ENCODE measurements at regions not wholly inside any gene's neighbourhood (a gene's known extent, or its start where the extent isn't known, plus 50 kb on each side); places are given as distances from the start of the nearest gene placed in this dataset.

DNA sequence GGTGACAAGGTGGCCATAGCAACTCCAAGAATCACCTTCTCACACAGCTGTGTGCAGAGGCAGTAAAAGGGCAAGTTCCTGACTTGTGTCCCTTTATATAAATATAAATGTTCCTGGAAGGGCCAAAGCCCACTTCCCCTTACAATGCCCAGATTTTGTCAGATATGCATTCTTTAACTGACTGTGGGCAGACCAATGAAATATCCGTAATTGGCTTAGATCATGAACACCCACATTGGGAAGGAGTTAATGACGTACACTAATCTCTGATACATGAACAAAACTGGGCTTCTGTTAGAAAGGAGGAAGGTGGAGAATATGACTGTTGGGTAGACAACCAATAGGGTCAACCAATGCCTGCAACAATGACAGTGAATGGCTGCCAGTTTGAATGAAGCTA lies 397.2 kb upstream of the CLINT1 start:
- H3K27me3 Mint-ChIP-seq (ENCODE audit: low read depth in 3 of 3), result no peaks in the 10 kb centered on the region
- Histone ChIP-seq H3K79me2 (ENCODE audit: insufficient read depth, low read length) (no peaks in the 10 kb centered on the region), H2AFZ (ENCODE audit: insufficient read depth, low read depth, low read length, poor library complexity, severe bottlenecking) (no peak overlapping the region), H3K9me3 (replicated peaks in 1 of 2; ENCODE audit: control insufficient read depth in 1 of 2, insufficient read depth in 1 of 2, low read length in 2 of 2) (no peaks in the 10 kb centered on the region), H3K4me1 (ENCODE audit: control insufficient read depth in 1 of 2, insufficient read depth in 2 of 2, low read length in 2 of 2) (no peaks in the 10 kb centered on the region), H3K4me3 (replicated peaks in 1 of 3; ENCODE audit: low read depth in 2 of 3, low read length in 3 of 3) (no peak overlapping the region), H3K9ac (ENCODE audit: insufficient read depth, low read length, poor library complexity, severe bottlenecking) (no peak overlapping the region), H3K27ac (ENCODE audit: low read depth in 1 of 2, low read length in 2 of 2) (no peak overlapping the region), H4K20me1 (ENCODE audit: insufficient read depth, low read length) (no peaks in the 10 kb centered on the region), H3K4me2 (replicated peaks; ENCODE audit: extremely low read depth, low read length, poor library complexity, severe bottlenecking) (no peak overlapping the region), H3K36me3 (replicated peaks in 1 of 2; ENCODE audit: control insufficient read depth in 1 of 2, insufficient read depth in 2 of 2, low read length in 2 of 2) (no peaks in the 10 kb centered on the region), H3K27me3 (ENCODE audit: control insufficient read depth in 2 of 2, insufficient read depth in 2 of 2, low read length in 2 of 2) (no peaks in the 10 kb centered on the region)
- no peak overlapping the region for H3K4me3 Mint-ChIP-seq
- H3K4me1 Mint-ChIP-seq, result no peaks in the 10 kb centered on the region
- WGBS (ENCODE audit: insufficient coverage), result no CpG with 5 or more reads among the region's 2 CpGs
- intact Hi-C loops (cut with micrococcal nuclease), result no loop called here
- no peaks in the 10 kb centered on the region for H3K36me3 Mint-ChIP-seq
- TF ChIP-seq, protein P1, sequence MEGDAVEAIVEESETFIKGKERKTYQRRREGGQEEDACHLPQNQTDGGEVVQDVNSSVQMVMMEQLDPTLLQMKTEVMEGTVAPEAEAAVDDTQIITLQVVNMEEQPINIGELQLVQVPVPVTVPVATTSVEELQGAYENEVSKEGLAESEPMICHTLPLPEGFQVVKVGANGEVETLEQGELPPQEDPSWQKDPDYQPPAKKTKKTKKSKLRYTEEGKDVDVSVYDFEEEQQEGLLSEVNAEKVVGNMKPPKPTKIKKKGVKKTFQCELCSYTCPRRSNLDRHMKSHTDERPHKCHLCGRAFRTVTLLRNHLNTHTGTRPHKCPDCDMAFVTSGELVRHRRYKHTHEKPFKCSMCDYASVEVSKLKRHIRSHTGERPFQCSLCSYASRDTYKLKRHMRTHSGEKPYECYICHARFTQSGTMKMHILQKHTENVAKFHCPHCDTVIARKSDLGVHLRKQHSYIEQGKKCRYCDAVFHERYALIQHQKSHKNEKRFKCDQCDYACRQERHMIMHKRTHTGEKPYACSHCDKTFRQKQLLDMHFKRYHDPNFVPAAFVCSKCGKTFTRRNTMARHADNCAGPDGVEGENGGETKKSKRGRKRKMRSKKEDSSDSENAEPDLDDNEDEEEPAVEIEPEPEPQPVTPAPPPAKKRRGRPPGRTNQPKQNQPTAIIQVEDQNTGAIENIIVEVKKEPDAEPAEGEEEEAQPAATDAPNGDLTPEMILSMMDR (IDR thresholded peaks at IDR 0.05), result no peak
- no peak overlapping the region for H3K27ac Mint-ChIP-seq
- DNase-seq, result no peak
- peaks cover 0 to 7% (median 0%) of the 10 kb centered on the region in 7 donors for H3K9me3 Mint-ChIP-seq

GRCh38 chr5:158255609-158256008 lies 396.7 kb upstream of the CLINT1 start:
- no CpG with 5 or more reads among the region's 1 CpG for WGBS (ENCODE audit: insufficient coverage)
- no peak for DNase-seq
- no peak overlapping the region for H3K27ac Mint-ChIP-seq
- no peak overlapping the region for H2AFZ ChIP-seq (ENCODE audit: insufficient read depth, low read depth, low read length, poor library complexity, severe bottlenecking)
- H3K27me3 Mint-ChIP-seq (ENCODE audit: low read depth in 3 of 3), result no peaks in the 10 kb centered on the region
- H3K9ac ChIP-seq (ENCODE audit: insufficient read depth, low read length, poor library complexity, severe bottlenecking), result no peak overlapping the region
- no peaks in the 10 kb centered on the region for H3K27me3 ChIP-seq (ENCODE audit: control insufficient read depth in 2 of 2, insufficient read depth in 2 of 2, low read length in 2 of 2)
- no peak overlapping the region for H3K4me2 ChIP-seq (replicated peaks; ENCODE audit: extremely low read depth, low read length, poor library complexity, severe bottlenecking)
- TF ChIP-seq, protein P1 (IDR thresholded peaks at IDR 0.05), result no peak
- no peaks in the 10 kb centered on the region for H3K4me1 ChIP-seq (ENCODE audit: control insufficient read depth in 1 of 2, insufficient read depth in 2 of 2, low read length in 2 of 2)
- H3K4me3 Mint-ChIP-seq, result no peak overlapping the region
- H3K4me1 Mint-ChIP-seq, result no peaks in the 10 kb centered on the region
- no peak overlapping the region for H3K4me3 ChIP-seq (replicated peaks in 1 of 3; ENCODE audit: low read depth in 2 of 3, low read length in 3 of 3)
- no peaks in the 10 kb centered on the region for H3K36me3 ChIP-seq (replicated peaks in 1 of 2; ENCODE audit: control insufficient read depth in 1 of 2, insufficient read depth in 2 of 2, low read length in 2 of 2)
- no peaks in the 10 kb centered on the region for H3K9me3 ChIP-seq (replicated peaks in 1 of 2; ENCODE audit: control insufficient read depth in 1 of 2, insufficient read depth in 1 of 2, low read length in 2 of 2)
- intact Hi-C loops (cut with micrococcal nuclease), result no loop called here
- H3K27ac ChIP-seq (ENCODE audit: low read depth in 1 of 2, low read length in 2 of 2), result no peak overlapping the region
- H3K36me3 Mint-ChIP-seq, result no peaks in the 10 kb centered on the region
- no peaks in the 10 kb centered on the region for H3K79me2 ChIP-seq (ENCODE audit: insufficient read depth, low read length)
- peaks cover 0 to 7% (median 0%) of the 10 kb centered on the region in 7 donors for H3K9me3 Mint-ChIP-seq
- H4K20me1 ChIP-seq (ENCODE audit: insufficient read depth, low read length), result no peaks in the 10 kb centered on the region
